ENCODE measurements at regions not wholly inside any gene's neighbourhood (a gene's known extent, or its start where the extent isn't known, plus 50 kb on each side); places are given as distances from the start of the nearest gene placed in this dataset.
A peak's percentile ranks its signal among the peaks of the same experiment; 100 is the strongest.

GRCh38 chr15:38894243-38894948 lies 329.8 kb upstream of the RASGRP1 start:
- Histone ChIP-seq H3K27me3 (no peaks in the 10 kb centered on the region), H3K27ac (peak overlapping the region in 1 of 2 donors; percentile 9)
- TF ChIP-seq CTCF (IDR thresholded peaks at IDR 0.05) = no peak

GRCh38 chr15:38895326-38896255 lies 331.0 kb upstream of the RASGRP1 start:
- Histone ChIP-seq H3K4me3 (no peak overlapping the region), H3K36me3 (no peaks in the 10 kb centered on the region), H3K9me3 (no peaks in the 10 kb centered on the region), H3K27me3 (no peaks in the 10 kb centered on the region), H3K27ac (no peak overlapping the region), H3K4me1 (peaks cover 0 to 26% (median 12%) of the 10 kb centered on the region in 4 donors)
- intact Hi-C loops (cut with DNase I; ENCODE audit: low total_unique reads) = no loop called here
- no peak for TF ChIP-seq CTCF (IDR thresholded peaks at IDR 0.05)
- DNase-seq = no peak

More at GRCh38 chr15:38894243-38894948, 329.8 kb upstream of the RASGRP1 start:
- Histone ChIP-seq H3K36me3 (no peaks in the 10 kb centered on the region), H3K9me3 (no peaks in the 10 kb centered on the region), H3K4me3 (no peak overlapping the region), H3K4me1 (peaks cover 0 to 26% (median 12%) of the 10 kb centered on the region in 4 donors)
- no peak for DNase-seq
- intact Hi-C loops (cut with DNase I; ENCODE audit: low total_unique reads) = no loop called here

GRCh38 chr15:38896647-38897046 lies 332.0 kb upstream of the RASGRP1 start:
- no peak for DNase-seq
- no peaks in the 10 kb centered on the region for H3K36me3 ChIP-seq
- H3K4me3 ChIP-seq = no peak overlapping the region
- intact Hi-C loops (cut with DNase I; ENCODE audit: low total_unique reads) = no loop called here
- H3K4me1 ChIP-seq = peaks cover 0 to 26% (median 12%) of the 10 kb centered on the region in 4 donors
- no peaks in the 10 kb centered on the region for H3K9me3 ChIP-seq
- H3K27me3 ChIP-seq = no peaks in the 10 kb centered on the region
- no peak for TF ChIP-seq CTCF (IDR thresholded peaks at IDR 0.05)
- no peak overlapping the region for H3K27ac ChIP-seq

GRCh38 chr15:38897551-38897950 lies 332.9 kb upstream of the RASGRP1 start:
- H3K4me1 ChIP-seq = peaks cover 0 to 26% (median 12%) of the 10 kb centered on the region in 4 donors
- H3K4me3 ChIP-seq = no peak overlapping the region
- no peaks in the 10 kb centered on the region for H3K9me3 ChIP-seq
- H3K36me3 ChIP-seq = no peaks in the 10 kb centered on the region
- H3K27me3 ChIP-seq = no peaks in the 10 kb centered on the region
- no peak for TF ChIP-seq CTCF (IDR thresholded peaks at IDR 0.05)
- no peak for DNase-seq
- H3K27ac ChIP-seq = no peak overlapping the region
- intact Hi-C loops (cut with DNase I; ENCODE audit: low total_unique reads) = no loop called here

GRCh38 chr15:38898236-38898635 lies 333.6 kb upstream of the RASGRP1 start:
- intact Hi-C loops (cut with DNase I; ENCODE audit: low total_unique reads) = no loop called here
- no peak overlapping the region for H3K27ac ChIP-seq
- H3K36me3 ChIP-seq = no peaks in the 10 kb centered on the region
- H3K27me3 ChIP-seq = no peaks in the 10 kb centered on the region
- H3K9me3 ChIP-seq = no peaks in the 10 kb centered on the region
- peaks cover 0 to 26% (median 12%) of the 10 kb centered on the region in 4 donors for H3K4me1 ChIP-seq
- no peak for DNase-seq
- no peak overlapping the region for H3K4me3 ChIP-seq
- no peak for TF ChIP-seq CTCF (IDR thresholded peaks at IDR 0.05)
